NCI-H1105 (cell line): ENCODE measurements at regions not wholly inside any gene's neighbourhood (a gene's known extent, or its start where the extent isn't known, plus 50 kb on each side); places are given as distances from the start of the nearest gene placed in this dataset.

Experiments
- DNase-seq: peaks from one replicate; lab custom pipeline; 2025; lab: John Stamatoyannopoulos, UW

DNA sequence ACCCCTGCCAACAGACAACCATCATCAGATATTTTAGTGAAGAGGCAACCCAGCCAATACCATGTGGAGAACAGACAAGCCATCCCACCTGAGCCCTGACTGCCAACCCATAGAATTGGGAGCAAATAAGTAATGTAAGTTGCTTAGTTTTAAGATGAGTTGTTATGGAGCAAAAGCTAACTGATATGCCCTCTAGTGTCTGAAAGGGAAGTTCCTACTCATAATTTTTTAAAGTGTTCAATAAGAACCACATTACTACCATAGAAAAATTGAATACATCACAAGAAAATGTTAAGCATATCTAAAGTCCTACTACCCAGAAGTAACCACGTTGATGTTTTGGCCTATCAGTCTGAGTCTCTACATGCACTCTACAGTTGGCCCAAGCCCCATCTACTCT is 50.8 kb upstream of the SLC36A4 start:
- no peak for DNase-seq

DNA sequence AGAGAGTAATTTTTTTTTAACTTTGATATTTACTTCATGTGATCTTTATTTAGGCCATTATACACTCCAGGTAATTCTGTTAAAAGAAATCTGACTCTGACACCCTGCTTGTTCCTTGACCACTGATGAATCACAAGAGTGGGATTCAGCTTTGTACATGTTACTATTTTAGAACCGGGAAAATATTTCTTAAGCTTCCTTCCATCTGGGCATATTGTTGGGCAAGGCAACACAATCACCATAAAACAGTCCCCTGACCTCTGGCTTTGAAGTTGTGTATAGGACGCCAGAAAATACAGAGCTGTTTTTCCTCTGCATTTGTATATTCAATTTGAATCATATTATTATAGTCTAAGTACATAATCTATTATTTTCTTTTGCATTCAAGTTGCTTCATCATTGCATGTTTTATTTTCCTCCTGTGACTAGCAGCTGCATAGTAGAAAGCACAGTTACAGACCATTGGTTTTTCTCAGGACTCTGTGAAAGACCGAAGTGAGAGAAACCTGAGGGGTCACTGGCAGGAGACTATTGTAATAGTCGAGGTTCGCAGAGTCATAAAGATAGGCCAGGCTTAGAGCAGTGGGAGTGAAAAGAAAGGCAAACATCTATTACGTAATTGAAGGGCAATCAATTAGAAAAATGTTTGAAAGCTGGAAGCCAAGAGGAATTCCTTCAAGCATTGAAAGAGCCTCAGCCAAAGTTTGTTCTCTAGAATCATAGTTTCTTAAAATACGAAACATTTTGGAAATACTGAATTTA is 51.8 kb upstream of the SLC36A4 start:
- no peak for DNase-seq

DNA sequence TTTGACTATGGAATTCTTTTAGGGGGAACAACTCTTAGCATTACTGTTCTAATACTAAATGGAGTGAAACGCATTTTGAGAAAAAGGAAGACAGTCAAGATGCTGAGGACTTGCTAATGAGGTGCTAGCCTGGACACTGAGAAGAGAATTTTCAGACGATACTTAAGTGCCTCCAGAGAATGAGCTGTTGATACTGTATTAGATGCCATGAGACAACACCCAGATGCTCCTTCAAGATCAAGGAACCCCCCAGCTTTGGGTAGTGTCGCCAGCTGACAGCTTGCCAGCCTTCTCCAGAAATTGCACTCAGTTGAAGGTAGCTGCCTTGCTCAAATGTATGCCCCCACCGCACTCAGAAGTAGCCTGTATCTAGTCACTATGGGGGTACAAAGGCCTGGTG is 52.5 kb upstream of the SLC36A4 start:
- no peak for DNase-seq

DNA sequence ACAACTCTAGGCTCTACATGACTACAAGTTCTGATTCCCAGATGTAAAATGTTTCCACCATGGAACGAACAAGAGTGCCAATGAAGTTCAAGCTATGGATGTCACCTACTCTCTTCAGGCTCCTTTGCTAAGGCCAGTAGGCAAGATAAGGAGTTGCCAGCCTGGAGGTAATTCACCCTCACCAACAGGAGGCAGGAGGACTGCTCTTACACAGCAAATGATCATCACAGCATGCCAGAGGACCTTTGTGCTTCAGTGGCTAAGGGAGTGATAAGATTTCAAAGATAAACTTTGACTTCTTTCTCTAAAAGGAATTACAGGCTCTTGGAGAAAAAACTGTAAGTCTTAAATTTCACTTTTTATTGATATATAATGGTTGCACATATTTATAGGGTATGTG is 54.1 kb upstream of the SLC36A4 start:
- no peak for DNase-seq

DNA sequence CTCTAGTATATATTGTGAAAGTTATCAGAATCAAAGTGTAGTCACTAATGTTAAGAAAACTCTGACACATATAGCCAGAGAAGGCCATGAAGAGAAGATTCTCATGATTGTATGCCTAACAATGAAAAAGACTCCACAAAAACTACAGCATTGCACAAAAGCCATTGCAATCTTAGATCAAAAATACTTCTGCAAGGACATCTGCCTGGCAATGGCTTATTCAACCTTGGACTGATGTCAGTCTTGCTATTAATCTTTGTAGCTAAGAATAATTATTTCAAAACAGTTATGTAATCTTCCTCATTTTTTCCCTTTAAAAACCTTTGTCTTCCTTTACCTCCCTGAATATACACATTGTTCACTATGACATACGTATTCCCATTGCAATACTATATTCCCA is 55.3 kb upstream of the SLC36A4 start:
- no peak for DNase-seq

DNA sequence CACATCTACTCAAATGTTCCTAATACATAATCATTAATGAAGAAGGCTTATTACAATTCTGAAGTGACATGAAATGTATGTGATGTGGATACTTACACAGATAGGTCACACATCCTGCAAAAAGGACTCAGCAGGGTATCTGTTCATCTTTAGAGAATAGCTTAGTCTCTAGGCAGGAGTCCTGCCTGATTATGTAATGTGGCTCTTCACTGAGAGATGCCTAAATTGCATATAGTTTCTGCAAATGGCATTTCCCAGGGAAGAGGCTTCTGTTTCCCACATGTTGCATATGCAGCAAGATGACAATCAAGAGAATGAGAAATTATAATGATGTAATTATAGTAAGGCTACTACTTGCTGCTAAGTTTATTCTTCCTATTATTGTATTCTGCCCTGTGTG is 58.8 kb upstream of the SLC36A4 start:
- DNase-seq = no peak

DNA sequence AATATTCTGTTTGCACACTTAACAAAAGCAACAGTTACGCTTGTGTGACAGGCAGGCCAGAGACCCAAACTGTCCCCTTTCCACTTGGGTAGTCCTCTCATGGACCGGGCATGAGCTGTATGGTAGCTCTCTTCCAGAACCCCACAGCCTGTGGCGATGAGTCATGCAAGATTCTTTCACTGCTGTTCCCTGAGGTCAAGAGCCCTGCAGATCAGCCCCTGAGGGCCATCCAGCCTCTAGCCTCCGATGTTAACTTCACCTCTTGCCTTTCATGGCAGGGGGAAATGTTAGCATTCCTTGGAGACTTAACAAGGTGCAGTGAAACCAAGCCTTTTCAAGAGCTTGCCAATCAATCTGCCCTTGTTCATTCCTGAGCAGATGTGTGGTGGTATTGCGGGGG is 63.2 kb upstream of the DEUP1 start:
- DNase-seq = no peak

DNA sequence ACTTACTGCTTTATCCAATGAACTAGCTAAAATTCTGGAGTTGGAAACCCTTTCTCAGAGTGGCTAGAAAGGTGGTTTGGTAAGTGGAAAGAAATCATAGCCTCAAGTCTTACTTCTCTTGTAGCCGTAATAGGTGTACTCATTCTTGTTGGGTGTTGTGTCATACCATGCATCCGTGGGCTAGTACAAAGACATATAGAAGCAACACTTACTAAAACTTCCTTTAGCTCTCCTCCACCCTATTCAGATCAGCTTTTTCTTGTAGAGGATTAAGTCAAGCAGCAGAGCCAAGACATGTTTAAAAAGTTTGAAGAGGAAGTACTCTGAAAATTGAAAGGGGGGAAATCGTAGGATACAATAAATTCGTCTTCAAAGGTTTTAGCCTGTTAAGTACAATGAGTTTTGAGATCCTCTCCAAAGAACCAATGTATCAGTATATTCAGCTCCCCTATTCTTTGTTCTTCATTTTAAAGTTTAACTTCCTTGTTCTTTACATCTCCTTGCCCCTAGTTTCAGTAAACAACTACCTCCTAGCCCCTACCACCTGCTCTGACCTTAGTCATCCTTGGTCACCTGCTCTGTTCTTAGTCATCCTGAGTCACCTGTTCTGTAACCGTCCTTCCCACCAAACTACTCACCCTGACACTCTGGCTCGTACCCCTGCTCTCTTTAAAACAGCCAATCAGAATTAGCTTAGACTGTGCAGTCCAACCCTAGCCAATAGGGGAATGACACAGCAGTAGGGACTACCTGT is 62.1 kb upstream of the DEUP1 start:
- no peak for DNase-seq

DNA sequence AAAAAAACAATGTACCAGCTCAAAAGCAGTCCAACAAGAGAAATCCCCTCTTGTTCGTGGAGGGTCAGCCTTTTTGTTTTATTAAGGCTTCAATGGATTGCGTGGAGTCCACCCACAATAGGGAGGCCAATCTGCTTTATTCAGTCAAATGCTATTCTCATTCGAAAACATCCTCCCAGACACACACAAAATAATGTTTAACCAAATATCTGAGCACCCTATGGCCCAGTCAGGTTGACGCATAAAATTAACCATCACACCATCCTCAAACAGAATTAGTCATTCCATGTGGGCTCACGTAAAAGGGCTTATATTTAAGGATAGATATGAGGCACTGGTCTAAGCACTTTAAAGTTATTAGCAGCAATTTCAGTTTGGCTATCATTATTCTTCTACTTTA is 58.9 kb upstream of the DEUP1 start:
- DNase-seq = no peak

DNA sequence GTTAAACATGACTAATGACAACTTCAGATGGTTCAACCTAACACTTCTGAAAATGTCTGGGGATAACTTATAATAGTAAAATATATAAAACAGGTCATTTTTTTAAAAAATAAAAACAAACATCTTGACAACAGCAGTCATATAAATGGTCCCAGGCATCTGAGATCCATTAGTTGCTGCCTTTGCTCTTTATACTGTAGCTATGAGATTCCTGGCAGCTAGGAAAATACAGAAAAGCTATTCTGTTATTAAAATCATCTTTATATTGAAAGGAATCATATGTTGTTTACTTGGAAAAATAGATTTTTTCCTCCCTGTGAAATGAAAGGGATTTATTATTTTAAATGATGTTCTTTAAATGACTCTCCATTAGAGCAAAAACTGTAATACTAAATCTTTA is 55.7 kb upstream of the DEUP1 start:
- DNase-seq = no peak

DNA sequence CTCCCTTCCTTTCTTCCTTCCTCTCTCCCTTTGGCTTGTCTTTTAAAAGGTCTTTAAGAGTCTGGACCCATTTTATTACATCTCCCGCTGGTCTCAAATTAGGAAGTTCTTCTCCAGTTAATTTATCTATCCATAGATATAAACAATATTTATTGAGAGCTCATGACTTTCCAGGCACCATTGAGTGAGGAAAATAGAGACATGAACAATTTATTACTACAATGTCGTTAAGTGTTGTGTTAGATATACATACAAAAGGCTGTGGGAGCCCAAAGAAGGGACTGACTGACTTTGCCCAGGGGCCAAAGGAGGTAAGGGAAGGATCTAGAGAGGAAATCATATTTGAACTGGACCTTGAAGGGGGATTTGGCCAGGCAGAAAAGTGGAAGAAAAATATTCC is 51.6 kb upstream of the DEUP1 start:
- no peak for DNase-seq

DNA sequence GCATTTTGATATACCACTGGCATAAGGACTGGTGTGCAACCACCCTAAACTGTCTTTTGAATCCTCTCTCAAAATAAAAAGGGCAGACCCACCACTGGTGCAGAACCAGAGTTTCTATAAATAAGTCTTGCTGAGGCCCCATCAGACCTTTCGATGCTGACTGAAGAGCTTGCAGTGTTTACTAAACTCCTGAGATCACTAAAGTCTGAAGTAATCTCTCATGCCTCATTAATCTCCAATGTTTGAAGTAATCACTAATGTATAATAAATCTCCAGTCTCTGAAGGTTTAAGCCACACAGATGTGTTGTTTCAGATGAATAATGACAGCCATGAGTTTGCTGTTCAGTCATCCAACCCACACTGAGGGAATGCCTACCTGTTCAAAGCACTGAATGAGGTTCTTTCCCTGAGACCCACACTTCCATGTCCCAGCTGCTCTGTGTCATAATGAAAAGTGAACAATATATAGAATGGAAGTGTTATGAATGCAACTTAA is 50.6 kb upstream of the DEUP1 start:
- DNase-seq = peak; percentile 43
